Upper lobe of right lung (tissue), 1 donor: ENCODE measurements at regions not wholly inside any gene's neighbourhood (a gene's known extent, or its start where the extent isn't known, plus 50 kb on each side); places are given as distances from the start of the nearest gene placed in this dataset.

Source experiments
- ATAC-seq: fragments of 200-7000 bp; cut with Tn5 transposase; one replicate; pipeline ENCODE4 v1.9.1; 2020; ENCODE audit warnings: mild to moderate bottlenecking, moderate library complexity
- DNase-seq: peaks from one replicate; pipeline ENCODE4 v3.0.0-alpha.2; 2020
- H3K27ac ChIP-seq: fragments of 200-600 bp; one replicate; pipeline ENCODE4 v1.8.0; 2022
- H3K27me3 ChIP-seq: fragments of 200-600 bp; one replicate; pipeline ENCODE4 v1.8.0; 2022; ENCODE audit warnings: mild to moderate bottlenecking
- H3K36me3 ChIP-seq: fragments of 200-600 bp; one replicate; pipeline ENCODE4 v1.8.0; 2022
- H3K4me1 ChIP-seq: fragments of 200-600 bp; one replicate; pipeline ENCODE4 v1.8.0; 2022
- H3K4me3 ChIP-seq: fragments of 200-600 bp; one replicate; pipeline ENCODE4 v1.8.0; 2022; ENCODE audit warnings: mild to moderate bottlenecking
- H3K9me3 ChIP-seq: fragments of 200-600 bp; one replicate; pipeline ENCODE4 v1.8.0; 2022
- CTCF ChIP-seq: fragments of 200-600 bp; IDR thresholded peaks from one replicate; pipeline ENCODE4 v1.8.0; 2022; ENCODE audit warnings: antibody characterized with exemption
- intact Hi-C: fragments of 100-400 bp; cut with DNase I; formaldehyde crosslinking; loops from one replicate; pipeline ENCODE4 v1.11.0; 2022
- donor health status: DM: no; HTN: yes; CAD: no; lungs with severe emphysema.

DNA sequence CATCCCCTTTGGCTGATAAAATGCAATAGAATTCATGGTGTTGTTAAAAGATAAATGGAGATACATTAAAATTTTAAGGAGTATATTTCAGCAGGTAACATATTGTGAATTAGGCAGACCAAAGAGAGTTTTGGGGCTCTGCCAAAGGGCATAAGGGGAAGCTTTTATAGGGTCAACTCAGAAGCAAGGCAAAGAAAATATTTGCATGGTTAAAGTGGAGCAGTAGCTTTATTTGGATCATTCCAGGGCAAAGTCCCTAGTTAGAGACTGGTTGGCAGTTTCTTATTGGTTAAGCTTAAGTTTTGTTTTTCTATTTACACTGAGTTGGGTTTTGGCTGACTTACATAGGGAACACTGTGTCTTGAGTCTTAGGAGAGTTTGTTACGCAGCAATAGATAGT, 75.1 kb upstream of the CA10 start:
- Histone ChIP-seq H3K36me3 (no peaks in the 10 kb centered on the region), H3K27ac (no peak overlapping the region), H3K4me1 (no peaks in the 10 kb centered on the region), H3K27me3 (no peaks in the 10 kb centered on the region), H3K9me3 (no peaks in the 10 kb centered on the region), H3K4me3 (no peak overlapping the region)
- intact Hi-C loops, result no loop called here
- ATAC-seq (no peak), DNase-seq (no peak)
- no peak for TF ChIP-seq CTCF

DNA sequence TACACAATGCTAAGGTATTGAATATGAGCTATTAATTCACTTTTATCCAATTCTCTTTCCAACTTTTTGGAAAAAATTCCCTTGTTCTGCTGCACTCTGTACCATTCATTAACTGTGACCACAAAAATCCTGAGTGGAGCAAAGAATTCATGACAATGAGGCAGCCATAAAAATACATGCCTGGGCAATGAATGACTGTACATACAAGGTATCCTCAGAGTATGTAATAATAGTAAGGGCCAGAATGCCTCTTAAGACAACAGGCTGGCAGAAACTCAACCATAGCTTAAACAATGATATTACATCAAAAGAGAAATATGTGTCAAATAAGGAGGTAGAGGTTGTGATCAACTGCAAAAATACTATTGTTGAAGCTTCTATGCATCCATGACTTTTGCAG, 74.7 kb upstream of the CA10 start:
- H3K4me1 ChIP-seq, result no peaks in the 10 kb centered on the region
- H3K9me3 ChIP-seq, result no peaks in the 10 kb centered on the region
- TF ChIP-seq CTCF, result no peak
- H3K4me3 ChIP-seq, result no peak overlapping the region
- no peak for DNase-seq
- no peak for ATAC-seq
- no peaks in the 10 kb centered on the region for H3K36me3 ChIP-seq
- H3K27me3 ChIP-seq, result no peaks in the 10 kb centered on the region
- H3K27ac ChIP-seq, result no peak overlapping the region
- intact Hi-C loops, result no loop called here

GRCh38 chr17:52228823-52229222, 70.3 kb upstream of the CA10 start:
- H3K36me3 ChIP-seq, result no peaks in the 10 kb centered on the region
- TF ChIP-seq CTCF, result no peak
- DNase-seq, result no peak
- no peaks in the 10 kb centered on the region for H3K9me3 ChIP-seq
- intact Hi-C loops, result no loop called here
- H3K27ac ChIP-seq, result no peak overlapping the region
- H3K4me3 ChIP-seq, result no peak overlapping the region
- no peak for ATAC-seq
- H3K27me3 ChIP-seq, result no peaks in the 10 kb centered on the region
- no peaks in the 10 kb centered on the region for H3K4me1 ChIP-seq

GRCh38 chr17:52227926-52228325, 69.4 kb upstream of the CA10 start:
- Histone ChIP-seq H3K4me3 (no peak overlapping the region), H3K36me3 (no peaks in the 10 kb centered on the region), H3K27ac (no peak overlapping the region), H3K9me3 (no peaks in the 10 kb centered on the region), H3K4me1 (no peaks in the 10 kb centered on the region), H3K27me3 (no peaks in the 10 kb centered on the region)
- ATAC-seq (no peak), DNase-seq (no peak)
- TF ChIP-seq CTCF, result no peak
- intact Hi-C loops, result no loop called here

- TF ChIP-seq CTCF, result no peak
- DNase-seq (no peak), ATAC-seq (no peak)
- H3K27ac ChIP-seq, result no peak overlapping the region
- no peaks in the 10 kb centered on the region for H3K27me3 ChIP-seq
- H3K4me3 ChIP-seq, result no peak overlapping the region
- no peaks in the 10 kb centered on the region for H3K4me1 ChIP-seq
- no peaks in the 10 kb centered on the region for H3K36me3 ChIP-seq
- intact Hi-C loops, result no loop called here
- no peaks in the 10 kb centered on the region for H3K9me3 ChIP-seq
Measured at GRCh38 chr17:52213451-52213850, 54.9 kb upstream of the CA10 start.

GRCh38 chr17:52212851-52213250, 54.3 kb upstream of the CA10 start:
- intact Hi-C loops, result no loop called here
- DNase-seq (no peak), ATAC-seq (no peak)
- Histone ChIP-seq H3K27me3 (no peaks in the 10 kb centered on the region), H3K36me3 (no peaks in the 10 kb centered on the region), H3K4me1 (no peaks in the 10 kb centered on the region), H3K4me3 (no peak overlapping the region), H3K9me3 (no peaks in the 10 kb centered on the region), H3K27ac (no peak overlapping the region)
- TF ChIP-seq CTCF, result no peak
